Endothelial cell of umbilical vein (primary cell): ENCODE measurements at regions not wholly inside any gene's neighbourhood (a gene's known extent, or its start where the extent isn't known, plus 50 kb on each side); places are given as distances from the start of the nearest gene placed in this dataset.

Source experiments
- BruUV-seq: library from RNA; stranded (reverse); fragments of 400-500 nt; replicated peaks from 2 replicates; lab custom pipeline; 2021; lab: Mats Ljungman, UMichigan
- CTCF ChIA-PET: fragments of 300-600, 350-600 bp; sonication (Branson Sonifier 250); formaldehyde crosslinking; loops from one replicate; lab custom pipeline; 2021; ENCODE audit warnings: antibody characterized with exemption, inconsistent platforms; lab: Charles Lee
- POLR2A ChIA-PET: fragments of 300-600, 350-600 bp; sonication (Branson Sonifier 250); formaldehyde crosslinking; loops from one replicate; lab custom pipeline; 2021; ENCODE audit warnings: antibody characterized with exemption, inconsistent platforms; lab: Charles Lee
- DNase-seq: peaks from one replicate; pipeline ENCODE4 v3.0.0-alpha.2; 2011; ENCODE audit warnings: low read depth, low spot score
- FAIRE-seq: peaks from 2 replicates; lab custom pipeline; 2011; peaks lifted over from hg19 to GRCh38; lab: Jason Lieb, UNC
- H2AFZ ChIP-seq: 2 replicates; pipeline ENCODE4 v1.6.0; 2012; ENCODE audit warnings: low read depth, low read length, control low read depth, inconsistent platforms
- H3K27ac ChIP-seq: 2 replicates; pipeline ENCODE4 v1.5.1; 2011; ENCODE audit warnings: low read depth, mild to moderate bottlenecking, control low read depth, low read length, moderate library complexity; ENCODE audit not compliant: insufficient read depth
- H3K27me3 ChIP-seq, 2 experiments: 2 replicates each; pipeline versions ENCODE4 v1.6.0 to v1.6.1; 2011; ENCODE audit warnings: low read length in 2 of 2, mixed read lengths in 1 of 2; ENCODE audit not compliant: control insufficient read depth in 2 of 2, insufficient read depth in 2 of 2
- H3K36me3 ChIP-seq, 2 experiments: 2 replicates in 1 of 2; 3 replicates in 1 of 2; pipeline ENCODE4 v1.5.1; 2011; ENCODE audit warnings: low read length in 2 of 2, mild to moderate bottlenecking in 1 of 2, moderate library complexity in 1 of 2; ENCODE audit not compliant: control insufficient read depth in 2 of 2, insufficient read depth in 2 of 2; ENCODE audit errors: extremely low read depth in 1 of 2
- H3K4me1 ChIP-seq: 3 replicates; pipeline ENCODE4 v1.5.1; 2011; ENCODE audit warnings: mild to moderate bottlenecking, low read length; ENCODE audit not compliant: control insufficient read depth, insufficient read depth; ENCODE audit errors: extremely low read depth
- H3K4me2 ChIP-seq: 2 replicates; pipeline ENCODE4 v1.6.1; 2011; ENCODE audit warnings: low read length, control low read depth, mixed read lengths; ENCODE audit not compliant: insufficient read depth
- H3K4me3 ChIP-seq, 3 experiments: fragments of 200-600 bp in 1 of 3; sonication (generic), shearing (Covaris generic) in 1 of 3; replicated peaks in 1 of 3; 2 replicates each; pipeline ENCODE4 v1.5.1; 2011 to 2016; ENCODE audit warnings: control low read depth in 3 of 3, low read length in 3 of 3, mild to moderate bottlenecking in 2 of 3, inconsistent platforms in 1 of 3, low read depth in 1 of 3, moderate library complexity in 1 of 3; ENCODE audit not compliant: insufficient read depth in 1 of 3
- H3K79me2 ChIP-seq: 2 replicates; pipeline ENCODE4 v1.6.0; 2012; ENCODE audit warnings: low read length, inconsistent platforms; ENCODE audit not compliant: control insufficient read depth, insufficient read depth
- H3K9ac ChIP-seq: replicated peaks from 2 replicates; pipeline ENCODE3; 2011; ENCODE audit warnings: low read length, control low read depth; ENCODE audit not compliant: insufficient read depth; ENCODE audit errors: extremely low read depth
- H3K9me1 ChIP-seq: replicated peaks from 3 replicates; pipeline ENCODE4 v1.6.0; 2011; ENCODE audit warnings: mild to moderate bottlenecking, low read length; ENCODE audit not compliant: control insufficient read depth, insufficient read depth; ENCODE audit errors: extremely low read depth
- H3K9me3 ChIP-seq: replicated peaks from 2 replicates; pipeline ENCODE4 v1.5.1; 2012; ENCODE audit warnings: low read length, inconsistent platforms; ENCODE audit not compliant: control insufficient read depth, insufficient read depth
- H4K20me1 ChIP-seq: replicated peaks from 2 replicates; pipeline ENCODE3; 2011; ENCODE audit warnings: mild to moderate bottlenecking, low read length; ENCODE audit not compliant: control insufficient read depth, insufficient read depth; ENCODE audit errors: extremely low read depth
- CTCF ChIP-seq, 2 donors: IDR thresholded peaks; 1 replicate in 1 of 2; 2 replicates in 1 of 2; pipeline ENCODE4 v1.5.1; 2011; ENCODE audit warnings: low read length in 2 of 2, mild to moderate bottlenecking in 2 of 2, moderate library complexity in 2 of 2, control low read depth in 1 of 2, inconsistent platforms in 1 of 2, low read depth in 1 of 2; ENCODE audit not compliant: insufficient read depth in 1 of 2; ENCODE audit errors: extremely low read depth in 1 of 2
- EZH2 ChIP-seq: IDR thresholded peaks from 2 replicates; pipeline ENCODE4 v1.6.1; 2012; ENCODE audit warnings: borderline replicate concordance, low read depth, mild to moderate bottlenecking, moderate library complexity, low read length, inconsistent platforms; ENCODE audit not compliant: severe bottlenecking
- FOS ChIP-seq: IDR thresholded peaks from 2 replicates; pipeline ENCODE4 v1.6.1; 2011; ENCODE audit warnings: mild to moderate bottlenecking, low read length, moderate library complexity, borderline replicate concordance; ENCODE audit not compliant: insufficient read depth
- GATA2 ChIP-seq: IDR thresholded peaks from 2 replicates; pipeline ENCODE4 v1.7.0; 2011; ENCODE audit warnings: low read depth, mild to moderate bottlenecking, moderate library complexity, mixed read lengths, low read length; ENCODE audit not compliant: insufficient read length, insufficient read depth
- JUN ChIP-seq: IDR thresholded peaks from 2 replicates; pipeline ENCODE4 v1.6.1; 2011; ENCODE audit warnings: borderline replicate concordance, low read depth; ENCODE audit not compliant: insufficient read length, insufficient read depth
- MAX ChIP-seq: IDR thresholded peaks from 2 replicates; pipeline ENCODE4 v1.6.1; 2011; ENCODE audit not compliant: insufficient read depth, insufficient read length
- MYC ChIP-seq: IDR thresholded peaks from one replicate; pipeline ENCODE4 v1.6.1; 2011; ENCODE audit warnings: mild to moderate bottlenecking, low read depth, low read length
- POLR2A ChIP-seq: IDR thresholded peaks from 2 replicates; pipeline ENCODE4 v1.6.1; 2012; ENCODE audit warnings: low read depth, mild to moderate bottlenecking, control low read depth, low read length
- POLR2AphosphoS5 ChIP-seq: IDR thresholded peaks from 2 replicates; pipeline ENCODE4 v1.6.1; 2012; ENCODE audit warnings: low read depth, mild to moderate bottlenecking, control low read depth, low read length, moderate library complexity; ENCODE audit not compliant: insufficient read depth
- dilution Hi-C: fragments of 300-500 bp; cut with MboI; formaldehyde crosslinking; loops from one replicate; pipeline ENCODE4 v1.15.0; 2019; ENCODE audit warnings: low sequenced_read_pairs; ENCODE audit not compliant: extremely low pct_ligation_motif_present
- intact Hi-C: fragments of 100-400 bp; cut with micrococcal nuclease; formaldehyde crosslinking; loops from one replicate; pipeline ENCODE4 v1.10.0; 2022

- TF ChIP-seq MYC = no peak
- no peak for TF ChIP-seq MAX
- TF ChIP-seq EZH2 = no peak
- no peak for TF ChIP-seq CTCF (IDR thresholded peaks at IDR 0.05; ENCODE audit: extremely low read depth in 1 of 2, insufficient read depth in 1 of 2, low read depth in 1 of 2, low read length in 2 of 2)
- no peak for TF ChIP-seq JUN
- no peak for TF ChIP-seq GATA2
- TF ChIP-seq FOS = no peak
- no peak for TF ChIP-seq POLR2A
- no peak for TF ChIP-seq POLR2AphosphoS5
- no peak overlapping the region for H2AFZ ChIP-seq
- H4K20me1 ChIP-seq = no peaks in the 10 kb centered on the region
- ChIA-PET POLR2A (no interaction called here), CTCF (no interaction called here)
- no peaks in the 10 kb centered on the region for H3K4me1 ChIP-seq
- no peak for DNase-seq
- no peak overlapping the region for H3K9ac ChIP-seq
- no peaks in the 10 kb centered on the region for H3K36me3 ChIP-seq
- H3K4me3 ChIP-seq = no peak overlapping the region
- no peak overlapping the region for H3K4me2 ChIP-seq
- no TSS peak for BruUV-seq
- no peaks in the 10 kb centered on the region for H3K9me3 ChIP-seq
- no peak for FAIRE-seq
- no peaks in the 10 kb centered on the region for H3K9me1 ChIP-seq
- no peak overlapping the region for H3K27ac ChIP-seq
- H3K27me3 ChIP-seq = no peaks in the 10 kb centered on the region
- intact Hi-C loops = no loop called here
- dilution Hi-C loops = no loop called here
- H3K79me2 ChIP-seq = no peaks in the 10 kb centered on the region
Measured at GRCh38 chrX:39144323-39144722, 343.1 kb downstream of the MID1IP1 start.
